ENCODE measurements at regions not wholly inside any gene's neighbourhood (a gene's known extent, or its start where the extent isn't known, plus 50 kb on each side); places are given as distances from the start of the nearest gene placed in this dataset.

- no peak for FAIRE-seq
- no peak for TF ChIP-seq CTCF (IDR thresholded peaks at IDR 0.05; ENCODE audit: borderline replicate concordance, extremely low read depth, insufficient read depth)
- H3K9ac ChIP-seq (ENCODE audit: low read length in 3 of 3), result no peak overlapping the region
- H3K4me1 ChIP-seq (ENCODE audit: control insufficient read depth in 2 of 3, insufficient read depth in 2 of 3, low read depth in 1 of 3, low read length in 3 of 3), result no peaks in the 10 kb centered on the region
- no peak overlapping the region for H3K4me3 ChIP-seq (ENCODE audit: low read length in 3 of 3)
- DNase-seq, result no peak
- H3K27ac ChIP-seq (ENCODE audit: low read depth in 2 of 2, low read length in 2 of 2), result no peak overlapping the region
- no peaks in the 10 kb centered on the region for H3K9me3 ChIP-seq (ENCODE audit: control insufficient read depth in 2 of 3, insufficient read depth in 1 of 3, low read length in 3 of 3)
- H3K36me3 ChIP-seq (ENCODE audit: control insufficient read depth in 2 of 3, insufficient read depth in 3 of 3, low read length in 3 of 3), result no peaks in the 10 kb centered on the region
- H3K27me3 ChIP-seq (ENCODE audit: control insufficient read depth, insufficient read depth, low read length), result no peaks in the 10 kb centered on the region
- intact Hi-C loops (cut with DNase I), result no loop called here
Observed at GRCh38 chr20:57786304-57786932, 76.6 kb upstream of the PMEPA1 start.

GRCh38 chr20:57785720-57786119, 75.9 kb upstream of the PMEPA1 start:
- no peak overlapping the region for H3K9ac ChIP-seq (ENCODE audit: low read length in 3 of 3)
- no peak overlapping the region for H3K27ac ChIP-seq (ENCODE audit: low read depth in 2 of 2, low read length in 2 of 2)
- H3K27me3 ChIP-seq (ENCODE audit: control insufficient read depth, insufficient read depth, low read length), result no peaks in the 10 kb centered on the region
- intact Hi-C loops (cut with DNase I), result no loop called here
- TF ChIP-seq CTCF (IDR thresholded peaks at IDR 0.05; ENCODE audit: borderline replicate concordance, extremely low read depth, insufficient read depth), result no peak
- no peak overlapping the region for H3K4me3 ChIP-seq (ENCODE audit: low read length in 3 of 3)
- H3K36me3 ChIP-seq (ENCODE audit: control insufficient read depth in 2 of 3, insufficient read depth in 3 of 3, low read length in 3 of 3), result no peaks in the 10 kb centered on the region
- no peak for DNase-seq
- no peak for FAIRE-seq
- no peaks in the 10 kb centered on the region for H3K4me1 ChIP-seq (ENCODE audit: control insufficient read depth in 2 of 3, insufficient read depth in 2 of 3, low read depth in 1 of 3, low read length in 3 of 3)
- H3K9me3 ChIP-seq (ENCODE audit: control insufficient read depth in 2 of 3, insufficient read depth in 1 of 3, low read length in 3 of 3), result no peaks in the 10 kb centered on the region

- Histone ChIP-seq H3K9ac (ENCODE audit: low read length in 3 of 3) (no peak overlapping the region), H3K27ac (ENCODE audit: low read depth in 2 of 2, low read length in 2 of 2) (no peak overlapping the region), H3K36me3 (ENCODE audit: control insufficient read depth in 2 of 3, insufficient read depth in 3 of 3, low read length in 3 of 3) (no peaks in the 10 kb centered on the region), H3K9me3 (ENCODE audit: control insufficient read depth in 2 of 3, insufficient read depth in 1 of 3, low read length in 3 of 3) (no peaks in the 10 kb centered on the region), H3K27me3 (ENCODE audit: control insufficient read depth, insufficient read depth, low read length) (no peaks in the 10 kb centered on the region), H3K4me1 (ENCODE audit: control insufficient read depth in 2 of 3, insufficient read depth in 2 of 3, low read depth in 1 of 3, low read length in 3 of 3) (no peaks in the 10 kb centered on the region), H3K4me3 (ENCODE audit: low read length in 3 of 3) (no peak overlapping the region)
- no peak for TF ChIP-seq CTCF (IDR thresholded peaks at IDR 0.05; ENCODE audit: borderline replicate concordance, extremely low read depth, insufficient read depth)
- DNase-seq, result no peak
- intact Hi-C loops (cut with DNase I), result no loop called here
- FAIRE-seq, result no peak
Observed at GRCh38 chr20:57785061-57785460, 75.2 kb upstream of the PMEPA1 start.

Measured in kidney (tissue), 13 donors.